ENCODE measurements at regions not wholly inside any gene's neighbourhood (a gene's known extent, or its start where the extent isn't known, plus 50 kb on each side); places are given as distances from the start of the nearest gene placed in this dataset.

GRCh38 chr3:190222360-190222759 lies 99.9 kb downstream of the CLDN1 start:
- Histone ChIP-seq H3K9ac (ENCODE audit: low read depth, low read length) (no peak overlapping the region), H3K27me3 (ENCODE audit: control insufficient read depth, insufficient read depth, low read length) (no peaks in the 10 kb centered on the region), H3K4me3 (ENCODE audit: low read length) (no peak overlapping the region), H3K9me3 (replicated peaks; ENCODE audit: low read length) (no peaks in the 10 kb centered on the region), H3K4me1 (ENCODE audit: control insufficient read depth, insufficient read depth, low read length) (no peaks in the 10 kb centered on the region), H3K36me3 (ENCODE audit: insufficient read depth, low read length) (no peaks in the 10 kb centered on the region), H3K4me2 (ENCODE audit: low read length) (no peak overlapping the region)

GRCh38 chr3:190220362-190220761 lies 99.7 kb upstream of the P3H2 start:
- no peak overlapping the region for H3K9ac ChIP-seq (ENCODE audit: low read depth, low read length)

GRCh38 chr3:190217081-190217480 lies 96.4 kb upstream of the P3H2 start:
- no peak overlapping the region for H3K4me3 ChIP-seq (ENCODE audit: low read length)
- peaks cover 3% of the 10 kb centered on the region for H3K9me3 ChIP-seq (replicated peaks; ENCODE audit: low read length)
- no peak overlapping the region for H3K4me2 ChIP-seq (ENCODE audit: low read length)
- H3K36me3 ChIP-seq (ENCODE audit: insufficient read depth, low read length), result no peaks in the 10 kb centered on the region
- no peaks in the 10 kb centered on the region for H3K27me3 ChIP-seq (ENCODE audit: control insufficient read depth, insufficient read depth, low read length)
- no peak overlapping the region for H3K9ac ChIP-seq (ENCODE audit: low read depth, low read length)
- no peaks in the 10 kb centered on the region for H3K4me1 ChIP-seq (ENCODE audit: control insufficient read depth, insufficient read depth, low read length)

More at GRCh38 chr3:190220362-190220761, 99.7 kb upstream of the P3H2 start:
- Histone ChIP-seq H3K36me3 (ENCODE audit: insufficient read depth, low read length) (no peaks in the 10 kb centered on the region), H3K9me3 (replicated peaks; ENCODE audit: low read length) (no peaks in the 10 kb centered on the region), H3K4me2 (ENCODE audit: low read length) (no peak overlapping the region), H3K4me1 (ENCODE audit: control insufficient read depth, insufficient read depth, low read length) (no peaks in the 10 kb centered on the region), H3K4me3 (ENCODE audit: low read length) (no peak overlapping the region), H3K27me3 (ENCODE audit: control insufficient read depth, insufficient read depth, low read length) (no peaks in the 10 kb centered on the region)

GRCh38 chr3:190213727-190214126 lies 93.0 kb upstream of the P3H2 start:
- no peaks in the 10 kb centered on the region for H3K4me1 ChIP-seq (ENCODE audit: control insufficient read depth, insufficient read depth, low read length)
- H3K4me2 ChIP-seq (ENCODE audit: low read length), result no peak overlapping the region
- no peaks in the 10 kb centered on the region for H3K27me3 ChIP-seq (ENCODE audit: control insufficient read depth, insufficient read depth, low read length)
- peaks cover 3% of the 10 kb centered on the region for H3K9me3 ChIP-seq (replicated peaks; ENCODE audit: low read length)
- no peak overlapping the region for H3K4me3 ChIP-seq (ENCODE audit: low read length)
- no peaks in the 10 kb centered on the region for H3K36me3 ChIP-seq (ENCODE audit: insufficient read depth, low read length)
- H3K9ac ChIP-seq (ENCODE audit: low read depth, low read length), result no peak overlapping the region

GRCh38 chr3:190210608-190211007 lies 89.9 kb upstream of the P3H2 start:
- Histone ChIP-seq H3K36me3 (ENCODE audit: insufficient read depth, low read length) (no peaks in the 10 kb centered on the region), H3K4me1 (ENCODE audit: control insufficient read depth, insufficient read depth, low read length) (peaks cover 4% of the 10 kb centered on the region), H3K9me3 (replicated peaks; ENCODE audit: low read length) (peaks cover 3% of the 10 kb centered on the region), H3K4me3 (ENCODE audit: low read length) (no peak overlapping the region), H3K9ac (ENCODE audit: low read depth, low read length) (no peak overlapping the region), H3K4me2 (ENCODE audit: low read length) (no peak overlapping the region), H3K27me3 (ENCODE audit: control insufficient read depth, insufficient read depth, low read length) (no peaks in the 10 kb centered on the region)

- Histone ChIP-seq H3K4me2 (ENCODE audit: low read length) (no peak overlapping the region), H3K36me3 (ENCODE audit: insufficient read depth, low read length) (no peaks in the 10 kb centered on the region), H3K27me3 (ENCODE audit: control insufficient read depth, insufficient read depth, low read length) (no peaks in the 10 kb centered on the region), H3K9ac (ENCODE audit: low read depth, low read length) (no peak overlapping the region), H3K9me3 (replicated peaks; ENCODE audit: low read length) (peaks cover 3% of the 10 kb centered on the region), H3K4me1 (ENCODE audit: control insufficient read depth, insufficient read depth, low read length) (peaks cover 6% of the 10 kb centered on the region), H3K4me3 (ENCODE audit: low read length) (no peak overlapping the region)
Observed at GRCh38 chr3:190209533-190209932, 88.8 kb upstream of the P3H2 start.

- Histone ChIP-seq H3K36me3 (ENCODE audit: insufficient read depth, low read length) (no peaks in the 10 kb centered on the region), H3K4me3 (ENCODE audit: low read length) (no peak overlapping the region), H3K4me2 (ENCODE audit: low read length) (no peak overlapping the region), H3K9ac (ENCODE audit: low read depth, low read length) (no peak overlapping the region), H3K9me3 (replicated peaks; ENCODE audit: low read length) (no peaks in the 10 kb centered on the region), H3K4me1 (ENCODE audit: control insufficient read depth, insufficient read depth, low read length) (peaks cover 6% of the 10 kb centered on the region), H3K27me3 (ENCODE audit: control insufficient read depth, insufficient read depth, low read length) (no peaks in the 10 kb centered on the region)
Observed at GRCh38 chr3:190208196-190208595, 87.5 kb upstream of the P3H2 start.

- Histone ChIP-seq H3K4me2 (ENCODE audit: low read length) (no peak overlapping the region), H3K9ac (ENCODE audit: low read depth, low read length) (no peak overlapping the region), H3K9me3 (replicated peaks; ENCODE audit: low read length) (no peaks in the 10 kb centered on the region), H3K4me1 (ENCODE audit: control insufficient read depth, insufficient read depth, low read length) (peaks cover 6% of the 10 kb centered on the region), H3K36me3 (ENCODE audit: insufficient read depth, low read length) (no peaks in the 10 kb centered on the region), H3K27me3 (ENCODE audit: control insufficient read depth, insufficient read depth, low read length) (no peaks in the 10 kb centered on the region), H3K4me3 (ENCODE audit: low read length) (no peak overlapping the region)
Observed at GRCh38 chr3:190205739-190206138, 85.0 kb upstream of the P3H2 start.

- no peaks in the 10 kb centered on the region for H3K36me3 ChIP-seq (ENCODE audit: insufficient read depth, low read length)
- no peaks in the 10 kb centered on the region for H3K27me3 ChIP-seq (ENCODE audit: control insufficient read depth, insufficient read depth, low read length)
- peaks cover 6% of the 10 kb centered on the region for H3K4me1 ChIP-seq (ENCODE audit: control insufficient read depth, insufficient read depth, low read length)
- H3K9me3 ChIP-seq (replicated peaks; ENCODE audit: low read length), result no peaks in the 10 kb centered on the region
- no peak overlapping the region for H3K4me2 ChIP-seq (ENCODE audit: low read length)
- H3K9ac ChIP-seq (ENCODE audit: low read depth, low read length), result no peak overlapping the region
- no peak overlapping the region for H3K4me3 ChIP-seq (ENCODE audit: low read length)
Observed at GRCh38 chr3:190204200-190204599, 83.5 kb upstream of the P3H2 start.

GRCh38 chr3:190197346-190197763 lies 76.7 kb upstream of the P3H2 start:
- no peaks in the 10 kb centered on the region for H3K27me3 ChIP-seq (ENCODE audit: control insufficient read depth, insufficient read depth, low read length)
- H3K4me1 ChIP-seq (ENCODE audit: control insufficient read depth, insufficient read depth, low read length), result peaks cover 5% of the 10 kb centered on the region
- no peak overlapping the region for H3K4me3 ChIP-seq (ENCODE audit: low read length)
- H3K9ac ChIP-seq (ENCODE audit: low read depth, low read length), result no peak overlapping the region
- no peaks in the 10 kb centered on the region for H3K9me3 ChIP-seq (replicated peaks; ENCODE audit: low read length)
- H3K4me2 ChIP-seq (ENCODE audit: low read length), result no peak overlapping the region
- H3K36me3 ChIP-seq (ENCODE audit: insufficient read depth, low read length), result no peaks in the 10 kb centered on the region

- H3K4me3 ChIP-seq (ENCODE audit: low read length), result no peak overlapping the region
- no peak overlapping the region for H3K9ac ChIP-seq (ENCODE audit: low read depth, low read length)
- no peaks in the 10 kb centered on the region for H3K27me3 ChIP-seq (ENCODE audit: control insufficient read depth, insufficient read depth, low read length)
- H3K9me3 ChIP-seq (replicated peaks; ENCODE audit: low read length), result no peaks in the 10 kb centered on the region
- H3K36me3 ChIP-seq (ENCODE audit: insufficient read depth, low read length), result no peaks in the 10 kb centered on the region
- no peak overlapping the region for H3K4me2 ChIP-seq (ENCODE audit: low read length)
- H3K4me1 ChIP-seq (ENCODE audit: control insufficient read depth, insufficient read depth, low read length), result peaks cover 5% of the 10 kb centered on the region
Observed at GRCh38 chr3:190194506-190194905, 73.8 kb upstream of the P3H2 start.

- no peaks in the 10 kb centered on the region for H3K27me3 ChIP-seq (ENCODE audit: control insufficient read depth, insufficient read depth, low read length)
- H3K9me3 ChIP-seq (replicated peaks; ENCODE audit: low read length), result no peaks in the 10 kb centered on the region
- no peak overlapping the region for H3K4me3 ChIP-seq (ENCODE audit: low read length)
- H3K9ac ChIP-seq (ENCODE audit: low read depth, low read length), result no peak overlapping the region
- H3K4me1 ChIP-seq (ENCODE audit: control insufficient read depth, insufficient read depth, low read length), result peaks cover 5% of the 10 kb centered on the region
- H3K4me2 ChIP-seq (ENCODE audit: low read length), result no peak overlapping the region
- H3K36me3 ChIP-seq (ENCODE audit: insufficient read depth, low read length), result no peaks in the 10 kb centered on the region
Observed at GRCh38 chr3:190193210-190193609, 72.5 kb upstream of the P3H2 start.

Data from skeletal muscle satellite cell (primary cell).